ENCODE measurements at regions not wholly inside any gene's neighbourhood (a gene's known extent, or its start where the extent isn't known, plus 50 kb on each side); places are given as distances from the start of the nearest gene placed in this dataset.

GRCh38 chr10:121648059-121648458, 49.8 kb upstream of the FGFR2 start:
- FAIRE-seq (no peak), DNase-seq (ENCODE audit: extremely low read depth in 1 of 4, low spot score in 3 of 4) (no peak), ATAC-seq (no peak)
- Histone ChIP-seq H3K27ac (ENCODE audit: extremely low read depth, low read depth, low read length) (no peak overlapping the region), H3K9me1 (ENCODE audit: control insufficient read depth, insufficient read depth, low read length) (no peaks in the 10 kb centered on the region), H3K9ac (ENCODE audit: insufficient read depth in 1 of 2, low read depth in 2 of 2, low read length in 2 of 2) (no peak overlapping the region), H2AFZ (ENCODE audit: low read depth, low read length) (no peak overlapping the region), H3K4me2 (ENCODE audit: insufficient read depth, low read length) (no peak overlapping the region), H3K79me2 (ENCODE audit: control insufficient read depth, insufficient read depth, low read length) (no peaks in the 10 kb centered on the region), H3K27me3 (ENCODE audit: control insufficient read depth in 2 of 2, insufficient read depth in 2 of 2, low read length in 2 of 2) (peaks cover 0 to 6% of the 10 kb centered on the region in 2 experiments; a peak in 1 of 5 replicates), H3K36me3 (ENCODE audit: control insufficient read depth, insufficient read depth, low read length) (no peaks in the 10 kb centered on the region), H3K4me1 (replicated peaks in 1 of 2; ENCODE audit: control insufficient read depth in 2 of 2, insufficient read depth in 2 of 2, low read length in 2 of 2) (no peaks in the 10 kb centered on the region), H3K9me3 (replicated peaks; ENCODE audit: control insufficient read depth, insufficient read depth, low read depth, low read length) (no peaks in the 10 kb centered on the region), H3K4me3 (no peak overlapping the region), H4K20me1 (replicated peaks; ENCODE audit: control insufficient read depth, insufficient read depth, low read length) (no peaks in the 10 kb centered on the region)
- intact Hi-C loops (cut with micrococcal nuclease) (no loop called here), in situ Hi-C loops (cut with MboI) (no loop called here)
- TF ChIP-seq CTBP1 (IDR thresholded peaks at IDR 0.05; ENCODE audit: borderline replicate concordance) (no peak), ZBTB17 (CRISPR knock-in tag; IDR thresholded peaks at IDR 0.05) (no peak), NR4A1 (CRISPR knock-in tag; IDR thresholded peaks at IDR 0.05) (no peak), NR4A1 (tag; IDR thresholded peaks at IDR 0.05) (no peak), CBX5 (IDR thresholded peaks at IDR 0.05; ENCODE audit: borderline replicate concordance, low read depth) (no peak), ELF2 (CRISPR knock-in tag; IDR thresholded peaks at IDR 0.05) (no peak), TBL1XR1 (IDR thresholded peaks at IDR 0.05; ENCODE audit: low read length in 2 of 2) (no peak)
- ChIA-PET CTCF (ENCODE audit: low intra/inter-chr PET ratio) (no interaction called here), POLR2A (no interaction called here)
- BruUV-seq (replicated peaks), result no TSS peak
- 0% methylated on average over 7 of the region's 7 CpGs for WGBS (ENCODE audit: insufficient coverage, low coverage, missing lambda C conversion rate)

Measured in K562 (cell line).